Kidney (tissue), 13 donors: ENCODE measurements at regions not wholly inside any gene's neighbourhood (a gene's known extent, or its start where the extent isn't known, plus 50 kb on each side); places are given as distances from the start of the nearest gene placed in this dataset.
"Not testable (repeated sequence)": the region's sequence is repeated elsewhere in the genome, so short reads cannot be mapped to it uniquely, and the experiment has no call there.

Source experiments
- DNase-seq, 5 donors: peaks; one replicate each; pipeline ENCODE4 v3.0.0-alpha.2; 2013 to 2020
- FAIRE-seq: peaks from 2 replicates; lab custom pipeline; 2012; peaks lifted over from hg19 to GRCh38; lab: Jason Lieb, UNC
- H3K27ac ChIP-seq, 2 donors: one replicate each; pipeline ENCODE4 v1.7.0; 2013; ENCODE audit warnings: low read depth in 2 of 2, low read length in 2 of 2, inconsistent platforms in 1 of 2
- H3K27me3 ChIP-seq: one replicate; pipeline ENCODE4 v1.7.1; 2013; ENCODE audit warnings: low read length, inconsistent platforms; ENCODE audit not compliant: control insufficient read depth, insufficient read depth
- H3K36me3 ChIP-seq, 3 donors: one replicate each; pipeline versions ENCODE4 v1.7.0 to v1.7.1; 2013; ENCODE audit warnings: low read length in 3 of 3, control low read depth in 1 of 3, inconsistent platforms in 1 of 3; ENCODE audit not compliant: insufficient read depth in 3 of 3, control insufficient read depth in 2 of 3
- H3K4me1 ChIP-seq, 3 donors: one replicate each; pipeline versions ENCODE4 v1.7.0 to v1.7.1; 2013; ENCODE audit warnings: low read length in 3 of 3, inconsistent platforms in 1 of 3, low read depth in 1 of 3; ENCODE audit not compliant: control insufficient read depth in 2 of 3, insufficient read depth in 2 of 3
- H3K4me3 ChIP-seq, 3 donors: one replicate each; pipeline versions ENCODE4 v1.7.0 to v1.8.1; 2013; ENCODE audit warnings: low read length in 3 of 3, control low read depth in 1 of 3, inconsistent platforms in 1 of 3
- H3K9ac ChIP-seq, 3 donors: one replicate each; pipeline versions ENCODE4 v1.7.0 to v1.7.1; 2013; ENCODE audit warnings: low read length in 3 of 3, control low read depth in 1 of 3, inconsistent platforms in 1 of 3
- H3K9me3 ChIP-seq, 3 donors: one replicate each; pipeline versions ENCODE4 v1.7.0 to v1.7.1; 2013; ENCODE audit warnings: low read length in 3 of 3, control low read depth in 1 of 3, inconsistent platforms in 1 of 3; ENCODE audit not compliant: control insufficient read depth in 2 of 3, insufficient read depth in 1 of 3
- CTCF ChIP-seq: IDR thresholded peaks from 3 replicates; pipeline ENCODE4 v1.5.1; 2012; ENCODE audit warnings: mild to moderate bottlenecking, moderate library complexity, borderline replicate concordance; ENCODE audit not compliant: insufficient read depth; ENCODE audit errors: extremely low read depth
- intact Hi-C: fragments of 100-400 bp; cut with DNase I; formaldehyde crosslinking; loops from one replicate; pipeline ENCODE4 v1.11.1; 2022
- donor health status: control.
- donor health status: control.
- donor health status: control.
- donor health status: control.
- donor health status: control.
- donor health status: DM: yes; HTN: yes; CAD: no.
- donor health status: Normal renal cell carcinoma (clear cell type).

GRCh38 chr15:25568751-25569150 is 129.9 kb upstream of the UBE3A start:
- Histone ChIP-seq H3K27ac (no peak overlapping the region), H3K4me3 (no peak overlapping the region), H3K27me3 (no peaks in the 10 kb centered on the region), H3K9ac (no peak overlapping the region), H3K4me1 (no peaks in the 10 kb centered on the region), H3K9me3 (no peaks in the 10 kb centered on the region), H3K36me3 (no peaks in the 10 kb centered on the region)
- TF ChIP-seq CTCF, result no peak
- intact Hi-C loops, result no loop called here
- DNase-seq (no peak), FAIRE-seq (no peak)

- H3K27ac ChIP-seq, H3K4me3 ChIP-seq, H3K9me3 ChIP-seq, H3K9ac ChIP-seq, H3K4me1 ChIP-seq, DNase-seq, FAIRE-seq, H3K36me3 ChIP-seq, intact Hi-C loops, H3K27me3 ChIP-seq: not testable (repeated sequence)
Measured at GRCh38 chr15:25566545-25566944, 127.7 kb upstream of the UBE3A start.

DNA sequence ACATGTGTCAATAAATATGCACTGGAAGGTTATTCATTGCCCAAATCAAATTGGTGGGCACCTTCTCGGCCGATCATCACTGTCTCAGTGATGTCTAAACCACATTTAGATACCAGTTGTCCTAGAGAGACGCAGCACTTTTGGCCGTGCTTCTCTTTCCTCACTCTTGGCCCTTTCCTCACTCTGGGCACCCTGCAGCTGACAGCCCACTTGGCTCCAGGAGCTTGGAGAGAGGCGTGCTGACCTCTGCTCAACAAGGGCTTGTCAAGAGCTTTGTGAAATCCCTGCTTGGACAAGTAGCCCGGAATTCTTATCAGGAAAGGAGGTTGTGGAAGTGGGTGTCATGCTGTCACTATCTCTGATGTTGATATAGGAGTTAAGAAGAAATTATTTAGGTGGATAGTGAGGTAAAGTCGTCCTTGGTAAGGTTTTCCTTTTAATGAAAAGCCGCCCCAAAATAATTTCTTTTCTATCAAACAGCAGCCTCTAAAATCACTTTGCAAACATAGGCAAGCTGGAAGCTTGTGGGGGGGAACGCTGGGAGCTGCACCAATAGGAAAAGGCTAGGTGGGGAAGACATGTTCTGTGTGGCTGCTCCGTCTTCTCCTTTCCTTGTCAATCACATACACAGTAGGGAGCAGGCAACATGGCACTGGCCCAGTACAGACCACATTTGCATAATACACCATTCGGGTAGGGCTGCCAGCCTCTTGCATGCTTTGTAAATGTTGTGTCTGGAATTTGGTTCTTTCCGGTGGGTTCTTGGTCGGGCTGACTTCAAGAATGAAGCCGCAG is 126.8 kb upstream of the UBE3A start:
- FAIRE-seq (no peak), DNase-seq (no peak)
- Histone ChIP-seq H3K4me3 (no peak overlapping the region), H3K9ac (no peak overlapping the region), H3K9me3 (no peaks in the 10 kb centered on the region), H3K27me3 (no peaks in the 10 kb centered on the region), H3K27ac (no peak overlapping the region), H3K36me3 (no peaks in the 10 kb centered on the region), H3K4me1 (no peaks in the 10 kb centered on the region)
- no peak for TF ChIP-seq CTCF
- intact Hi-C loops, result no loop called here

- Histone ChIP-seq H3K27ac (no peak overlapping the region), H3K4me1 (no peaks in the 10 kb centered on the region), H3K36me3 (no peaks in the 10 kb centered on the region), H3K9me3 (no peaks in the 10 kb centered on the region), H3K4me3 (no peak overlapping the region), H3K9ac (no peak overlapping the region), H3K27me3 (no peaks in the 10 kb centered on the region)
- no peak for TF ChIP-seq CTCF
- no peak for DNase-seq
- no peak for FAIRE-seq
- intact Hi-C loops, result no loop called here
Measured at GRCh38 chr15:25563596-25563995, 124.8 kb upstream of the UBE3A start.
